ENCODE measurements at regions not wholly inside any gene's neighbourhood (a gene's known extent, or its start where the extent isn't known, plus 50 kb on each side); places are given as distances from the start of the nearest gene placed in this dataset.

- peaks cover 0 to 5% (median 0%) of the 10 kb centered on the region in 7 donors for H3K27me3 ChIP-seq
- no peak for ATAC-seq
- WGBS, 2 donors: 89 to 90% methylated on average over 1 of the region's 1 CpG
Observed at GRCh38 chr4:53732661-53733060, 141.4 kb upstream of the LNX1 start.

GRCh38 chr4:53730031-53730805 is 138.9 kb upstream of the LNX1 start:
- Histone ChIP-seq H3K27ac (no peak overlapping the region), H3K9me3 (no peaks in the 10 kb centered on the region), H3K4me1 (peaks cover 0 to 14% (median 0%) of the 10 kb centered on the region in 9 donors), H3K27me3 (peaks cover 0 to 5% (median 0%) of the 10 kb centered on the region in 7 donors), H3K36me3 (no peaks in the 10 kb centered on the region), H3K4me3 (no peak overlapping the region)
- TF ChIP-seq, protein P1, sequence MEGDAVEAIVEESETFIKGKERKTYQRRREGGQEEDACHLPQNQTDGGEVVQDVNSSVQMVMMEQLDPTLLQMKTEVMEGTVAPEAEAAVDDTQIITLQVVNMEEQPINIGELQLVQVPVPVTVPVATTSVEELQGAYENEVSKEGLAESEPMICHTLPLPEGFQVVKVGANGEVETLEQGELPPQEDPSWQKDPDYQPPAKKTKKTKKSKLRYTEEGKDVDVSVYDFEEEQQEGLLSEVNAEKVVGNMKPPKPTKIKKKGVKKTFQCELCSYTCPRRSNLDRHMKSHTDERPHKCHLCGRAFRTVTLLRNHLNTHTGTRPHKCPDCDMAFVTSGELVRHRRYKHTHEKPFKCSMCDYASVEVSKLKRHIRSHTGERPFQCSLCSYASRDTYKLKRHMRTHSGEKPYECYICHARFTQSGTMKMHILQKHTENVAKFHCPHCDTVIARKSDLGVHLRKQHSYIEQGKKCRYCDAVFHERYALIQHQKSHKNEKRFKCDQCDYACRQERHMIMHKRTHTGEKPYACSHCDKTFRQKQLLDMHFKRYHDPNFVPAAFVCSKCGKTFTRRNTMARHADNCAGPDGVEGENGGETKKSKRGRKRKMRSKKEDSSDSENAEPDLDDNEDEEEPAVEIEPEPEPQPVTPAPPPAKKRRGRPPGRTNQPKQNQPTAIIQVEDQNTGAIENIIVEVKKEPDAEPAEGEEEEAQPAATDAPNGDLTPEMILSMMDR (IDR thresholded peaks at IDR 0.05): no peak
- intact Hi-C loops (cut with DNase I): no loop called here
- no peak for ATAC-seq
- no peak for DNase-seq
- WGBS, 2 donors: 62 to 65% methylated on average over 5 of the region's 5 CpGs

More at GRCh38 chr4:53732661-53733060, 141.4 kb upstream of the LNX1 start:
- H3K9me3 ChIP-seq: no peaks in the 10 kb centered on the region
- no peak for DNase-seq
- H3K27ac ChIP-seq: no peak overlapping the region
- intact Hi-C loops (cut with DNase I): no loop called here
- H3K36me3 ChIP-seq: no peaks in the 10 kb centered on the region
- TF ChIP-seq, protein P1 (IDR thresholded peaks at IDR 0.05): no peak
- H3K4me1 ChIP-seq: peaks cover 0 to 22% (median 0%) of the 10 kb centered on the region in 9 donors
- no peak overlapping the region for H3K4me3 ChIP-seq

DNA sequence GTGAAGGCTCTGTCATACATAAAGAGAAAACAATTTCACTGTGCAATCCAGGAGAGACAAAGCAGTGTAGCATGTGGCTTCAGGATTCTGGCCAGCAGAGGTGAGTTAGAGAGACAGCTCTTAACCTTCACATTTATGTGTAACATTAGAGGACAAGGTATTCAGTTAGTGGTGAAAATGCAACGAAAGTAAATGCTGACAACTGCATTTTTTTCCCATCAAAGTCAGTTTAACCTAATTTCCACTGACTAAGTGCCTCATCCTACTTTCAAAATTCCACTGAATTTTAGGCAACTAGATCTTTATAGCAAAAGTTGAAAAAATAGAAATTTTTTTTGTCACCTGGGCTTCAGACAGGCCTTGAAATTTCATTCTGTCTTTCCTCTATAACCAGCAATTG is 130.8 kb upstream of the LNX1 start:
- no peak for ATAC-seq
- peaks cover 0 to 6% (median 0%) of the 10 kb centered on the region in 9 donors for H3K4me1 ChIP-seq
- no peaks in the 10 kb centered on the region for H3K36me3 ChIP-seq
- no peaks in the 10 kb centered on the region for H3K9me3 ChIP-seq
- H3K4me3 ChIP-seq: no peak overlapping the region
- DNase-seq: no peak
- H3K27me3 ChIP-seq: peaks cover 0 to 9% (median 0%) of the 10 kb centered on the region in 7 donors
- intact Hi-C loops (cut with DNase I): no loop called here
- WGBS, 2 donors: 89 to 91% methylated on average over 1 of the region's 1 CpG
- TF ChIP-seq, protein P1 (IDR thresholded peaks at IDR 0.05): no peak
- no peak overlapping the region for H3K27ac ChIP-seq

DNA sequence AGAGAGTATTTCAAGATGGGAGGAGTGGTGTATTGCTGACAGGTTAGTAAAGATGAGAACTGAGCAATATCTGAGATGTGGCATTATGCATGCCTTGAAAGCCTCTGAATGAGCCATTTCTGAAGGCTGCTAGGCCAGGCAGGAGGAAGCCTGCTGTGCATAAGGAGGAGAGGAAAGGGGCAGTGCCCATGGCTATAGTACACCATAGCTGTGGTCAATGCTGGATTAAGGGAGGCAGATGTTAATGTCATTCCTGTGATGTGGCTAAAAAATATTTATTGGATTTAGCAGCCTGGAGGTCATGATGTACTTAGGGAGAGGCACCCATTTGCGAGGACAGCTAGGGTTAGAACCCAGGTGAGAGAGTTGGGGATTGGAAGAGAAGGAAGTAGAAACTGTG is 130.0 kb upstream of the LNX1 start:
- ATAC-seq (no peak), DNase-seq (no peak)
- H3K36me3 ChIP-seq: no peaks in the 10 kb centered on the region
- no peak overlapping the region for H3K27ac ChIP-seq
- 88 to 100% methylated on average over 1 of the region's 1 CpG for WGBS, 2 donors
- intact Hi-C loops (cut with DNase I): no loop called here
- peaks cover 0 to 13% (median 0%) of the 10 kb centered on the region in 9 donors for H3K4me1 ChIP-seq
- H3K9me3 ChIP-seq: no peaks in the 10 kb centered on the region
- TF ChIP-seq, protein P1 (IDR thresholded peaks at IDR 0.05): no peak
- no peak overlapping the region for H3K4me3 ChIP-seq
- H3K27me3 ChIP-seq: peaks cover 0 to 9% (median 0%) of the 10 kb centered on the region in 7 donors
